A549 (cell line): ENCODE measurements at regions not wholly inside any gene's neighbourhood (a gene's known extent, or its start where the extent isn't known, plus 50 kb on each side); places are given as distances from the start of the nearest gene placed in this dataset.
"Not testable (repeated sequence)": the region's sequence is repeated elsewhere in the genome, so short reads cannot be mapped to it uniquely, and the experiment has no call there.

Source experiments
- ATAC-seq, 2 experiments: fragments of 200-7000 bp in 1 of 2; fragments of >200 bp in 1 of 2; cut with Nextera tagmentation in 1 of 2; cut with Tn5 transposase in 1 of 2; 3 replicates each; pipeline versions ENCODE4 v1.8.0 to v1.9.1; 2018 to 2020; ENCODE audit warnings: mild to moderate bottlenecking in 1 of 2, moderate library complexity in 1 of 2
- CTCF ChIA-PET: fragments of 300-600 bp; sonication (Branson Sonifier 250); formaldehyde crosslinking; extraction: SDS; loops from one replicate; lab custom pipeline; 2021; ENCODE audit warnings: antibody characterized with exemption, inconsistent platforms; lab: Yijun Ruan, JAX
- POLR2A ChIA-PET: fragments of 350-600 bp; formaldehyde crosslinking; extraction: SDS; loops from one replicate; lab custom pipeline; 2021; ENCODE audit warnings: antibody characterized with exemption, inconsistent platforms; lab: Yijun Ruan, JAX
- DNase-seq, 2 experiments: peaks; one replicate each; pipeline versions ENCODE4 v3.0.0 to v3.0.0-alpha.2; 2011 to 2016; ENCODE audit warnings: low read depth in 1 of 2, low spot score in 1 of 2
- FAIRE-seq: peaks from 2 replicates; lab custom pipeline; 2011; peaks lifted over from hg19 to GRCh38; lab: Jason Lieb, UNC
- H3K27ac ChIP-seq, 2 experiments: fragments of >200 bp; sonication (Bioruptor Twin); formaldehyde crosslinking; 3 replicates each; pipeline ENCODE4 v1.5.1; 2016 to 2017
- H3K4me1 ChIP-seq: fragments of >200 bp; sonication (Bioruptor Twin); formaldehyde crosslinking; 3 replicates; pipeline ENCODE4 v1.6.1; 2016
- H3K4me2 ChIP-seq: fragments of >200 bp; sonication (Bioruptor Twin); formaldehyde crosslinking; 3 replicates; pipeline ENCODE4 v1.6.1; 2016
- H3K4me3 ChIP-seq: fragments of >200 bp; sonication (Bioruptor Twin); formaldehyde crosslinking; 3 replicates; pipeline ENCODE4 v1.5.1; 2016
- H3K9me3 ChIP-seq: fragments of >200 bp; sonication (Bioruptor Twin); formaldehyde crosslinking; 3 replicates; pipeline ENCODE4 v1.6.1; 2016
- CTCF ChIP-seq: fragments of >200 bp; sonication (Bioruptor Twin); formaldehyde crosslinking; IDR thresholded peaks from 3 replicates; pipeline ENCODE4 v1.5.1; 2016
- POLR2A ChIP-seq: IDR thresholded peaks from 2 replicates; pipeline ENCODE4 v1.6.1; 2012; ENCODE audit warnings: mild to moderate bottlenecking, low read length
- RAD21 ChIP-seq, 2 experiments: fragments of >200 bp in 1 of 2; sonication (Bioruptor Twin) in 1 of 2; formaldehyde crosslinking in 1 of 2; IDR thresholded peaks in 1 of 2; conservative IDR thresholded peaks in 1 of 2; 2 replicates in 1 of 2; 3 replicates in 1 of 2; pipeline ENCODE4 v1.6.1; 2012 to 2018; ENCODE audit warnings: inconsistent platforms in 1 of 2
- WGBS: methylation state at CpG from one replicate; pipeline ENCODE4 v1.1.6; 2017; ENCODE audit errors: missing lambda C conversion rate; 5-methylcytosine and 5-hydroxymethylcytosine counted together

DNA sequence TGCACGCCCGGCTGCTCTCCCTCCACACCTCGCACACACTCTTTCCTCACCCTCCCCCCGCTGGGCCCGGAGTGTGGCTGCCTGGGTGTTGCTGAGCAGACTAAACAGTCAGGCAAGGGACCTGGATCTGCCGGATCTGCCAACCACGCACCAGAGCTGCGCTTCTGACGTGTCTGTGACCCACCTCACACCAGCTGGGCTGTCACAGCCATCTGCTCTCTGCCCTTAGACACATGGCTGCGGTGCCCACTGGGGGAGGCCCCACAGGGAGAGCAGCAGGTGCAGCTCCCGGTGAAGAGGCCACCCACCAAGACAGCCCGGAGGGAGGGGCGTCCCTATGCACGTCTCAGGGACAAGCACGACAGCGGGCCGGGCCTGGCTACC lies 5403.1 kb upstream of the TPTE start:
- H3K4me1 ChIP-seq, H3K9me3 ChIP-seq, ATAC-seq, H3K27ac ChIP-seq, DNase-seq, H3K4me3 ChIP-seq, FAIRE-seq, CTCF ChIA-PET, H3K4me2 ChIP-seq, POLR2A ChIA-PET: not testable (repeated sequence)
- WGBS, result no CpG with 5 or more reads among the region's 17 CpGs

DNA sequence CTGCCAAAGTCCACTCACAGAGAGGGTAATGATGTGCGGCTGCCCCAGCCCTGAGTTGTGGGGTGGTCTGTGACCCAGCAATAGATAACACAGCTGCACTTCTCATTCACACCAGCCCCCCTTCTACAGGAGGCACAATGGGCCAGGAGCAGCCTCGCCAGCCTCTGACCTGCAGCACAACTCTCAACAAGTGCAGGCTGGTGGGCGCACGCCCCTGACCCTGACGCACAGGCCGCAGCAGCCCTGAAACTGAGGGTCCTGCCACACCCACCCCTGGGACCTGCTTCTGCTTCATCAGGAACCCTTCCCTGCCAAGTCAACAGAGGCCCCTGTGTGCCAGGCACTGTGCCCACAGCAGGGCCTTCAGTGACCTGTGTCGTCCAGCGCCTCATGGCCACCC lies 5402.2 kb upstream of the TPTE start:
- DNase-seq, H3K4me1 ChIP-seq, CTCF ChIA-PET, POLR2A ChIA-PET, FAIRE-seq, H3K4me2 ChIP-seq, H3K27ac ChIP-seq, H3K4me3 ChIP-seq, H3K9me3 ChIP-seq, ATAC-seq: not testable (repeated sequence)
- no CpG with 5 or more reads among the region's 8 CpGs for WGBS

GRCh38 chr21:5121399-5121798 lies 5400.0 kb upstream of the TPTE start:
- FAIRE-seq, POLR2A ChIA-PET, H3K27ac ChIP-seq, H3K9me3 ChIP-seq, H3K4me2 ChIP-seq, DNase-seq, ATAC-seq, H3K4me3 ChIP-seq, CTCF ChIA-PET, H3K4me1 ChIP-seq: not testable (repeated sequence)
- 71% methylated on average over 5 of the region's 14 CpGs for WGBS

DNA sequence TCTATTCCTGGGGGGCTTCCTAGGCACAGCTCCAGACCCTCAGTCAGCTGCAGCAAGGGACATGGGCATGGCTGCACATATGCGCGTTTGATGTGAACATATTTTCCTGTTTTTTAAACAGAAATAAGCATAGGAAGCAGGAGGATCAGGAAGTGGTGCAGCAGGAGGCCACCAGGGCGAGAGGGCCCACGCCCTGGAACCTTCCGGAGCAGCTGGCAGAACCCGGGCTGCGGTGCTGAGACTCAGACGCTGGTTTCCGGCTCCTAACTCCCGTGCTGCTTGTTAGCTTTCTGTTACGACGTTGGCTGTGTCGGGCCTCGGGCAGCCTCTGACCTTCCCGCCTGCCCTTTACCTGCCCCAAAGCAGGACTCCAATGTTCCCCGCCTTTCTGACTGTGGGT lies 5399.5 kb upstream of the TPTE start:
- no CpG with 5 or more reads among the region's 16 CpGs for WGBS
- H3K27ac ChIP-seq, FAIRE-seq, DNase-seq, H3K9me3 ChIP-seq, POLR2A ChIA-PET, H3K4me3 ChIP-seq, H3K4me1 ChIP-seq, H3K4me2 ChIP-seq, CTCF ChIA-PET, ATAC-seq: not testable (repeated sequence)

DNA sequence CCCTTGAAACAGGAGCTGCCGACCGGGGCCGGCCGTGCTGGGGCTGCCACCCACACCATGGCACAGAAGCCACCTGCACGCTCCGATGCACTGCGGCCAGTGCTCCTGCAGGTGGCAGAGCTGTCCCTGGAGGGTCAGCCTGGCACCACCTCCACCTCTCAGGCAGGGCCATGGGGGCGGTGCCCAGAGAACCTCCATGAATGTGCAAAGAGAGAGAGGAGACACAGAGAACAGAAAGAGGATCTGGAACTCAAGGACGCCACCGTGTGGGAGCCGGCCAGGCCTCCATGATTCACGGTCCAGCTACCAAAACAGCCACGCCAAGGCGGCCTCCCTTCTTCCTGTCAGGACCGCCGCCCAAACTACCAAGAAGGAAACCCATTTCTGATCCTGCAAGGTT lies 5397.7 kb upstream of the TPTE start:
- TF ChIP-seq CTCF, result peak; percentile 24; the same call in 2 of the 3 replicates
- peak in 1 of 2 experiments; percentile 18; a peak in 1 of 5 replicates for TF ChIP-seq RAD21 (conservative IDR thresholded peaks at IDR 0.05 in 1 of 2, IDR thresholded peaks at IDR 0.05 in 1 of 2)
- FAIRE-seq, H3K4me1 ChIP-seq, H3K4me2 ChIP-seq, DNase-seq, H3K9me3 ChIP-seq, CTCF ChIA-PET, H3K27ac ChIP-seq, POLR2A ChIA-PET, H3K4me3 ChIP-seq: not testable (repeated sequence)
- 0% methylated on average over 4 of the region's 16 CpGs for WGBS
- ATAC-seq, result peak; percentile 73 to 83

DNA sequence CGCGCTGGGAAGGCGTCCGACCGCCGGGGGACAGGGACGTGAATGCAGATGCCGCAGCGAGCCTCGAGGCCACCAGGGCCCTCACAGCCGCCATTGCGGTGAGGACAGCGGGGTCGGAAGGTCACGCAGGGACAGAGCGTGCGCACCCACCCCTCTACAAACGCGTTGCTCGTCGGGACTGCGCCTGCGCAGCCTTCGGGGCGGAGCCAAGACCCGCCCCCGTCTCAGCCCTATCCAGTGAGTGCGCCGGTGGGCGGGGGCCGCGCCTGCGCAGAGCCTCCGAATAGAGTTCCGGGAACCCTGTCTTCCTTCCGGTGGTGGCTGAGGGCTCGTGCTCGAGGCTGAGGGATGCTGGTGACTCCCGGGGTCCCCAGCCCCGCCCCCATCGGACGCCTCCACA lies 5393.1 kb upstream of the TPTE start:
- H3K4me1 ChIP-seq, CTCF ChIA-PET, POLR2A ChIA-PET, H3K4me2 ChIP-seq, H3K9me3 ChIP-seq, FAIRE-seq: not testable (repeated sequence)
- peak; percentile 22 for TF ChIP-seq POLR2A
- ATAC-seq, result peak; percentile 85 to 88
- DNase-seq, result peak in 1 of 2 experiments; percentile 81
- peak overlapping the region in 1 of 2 experiments; percentile 80; a peak in 3 of 6 replicates for H3K27ac ChIP-seq
- no CpG with 5 or more reads among the region's 42 CpGs for WGBS
- peak overlapping the region; percentile 37; the same call in 1 of the 3 replicates for H3K4me3 ChIP-seq

GRCh38 chr21:5133824-5134223 lies 5387.6 kb upstream of the TPTE start:
- DNase-seq, ATAC-seq, CTCF ChIA-PET, H3K4me2 ChIP-seq, H3K9me3 ChIP-seq, POLR2A ChIA-PET, H3K4me3 ChIP-seq, H3K4me1 ChIP-seq, H3K27ac ChIP-seq, FAIRE-seq: not testable (repeated sequence)
- no CpG with 5 or more reads among the region's 19 CpGs for WGBS

- H3K4me3 ChIP-seq, H3K4me1 ChIP-seq, H3K4me2 ChIP-seq, POLR2A ChIA-PET, H3K9me3 ChIP-seq, H3K27ac ChIP-seq, ATAC-seq, FAIRE-seq, CTCF ChIA-PET, DNase-seq: not testable (repeated sequence)
- no CpG with 5 or more reads among the region's 8 CpGs for WGBS
These were observed 5385.0 kb upstream of the TPTE start for GRCh38 chr21:5136406-5136805.

- H3K4me2 ChIP-seq, H3K27ac ChIP-seq, H3K9me3 ChIP-seq, POLR2A ChIA-PET, H3K4me1 ChIP-seq, ATAC-seq, CTCF ChIA-PET, DNase-seq, H3K4me3 ChIP-seq, FAIRE-seq: not testable (repeated sequence)
- WGBS, result 100% methylated on average over 2 of the region's 18 CpGs
These were observed 5384.4 kb upstream of the TPTE start for GRCh38 chr21:5137006-5137405.

DNA sequence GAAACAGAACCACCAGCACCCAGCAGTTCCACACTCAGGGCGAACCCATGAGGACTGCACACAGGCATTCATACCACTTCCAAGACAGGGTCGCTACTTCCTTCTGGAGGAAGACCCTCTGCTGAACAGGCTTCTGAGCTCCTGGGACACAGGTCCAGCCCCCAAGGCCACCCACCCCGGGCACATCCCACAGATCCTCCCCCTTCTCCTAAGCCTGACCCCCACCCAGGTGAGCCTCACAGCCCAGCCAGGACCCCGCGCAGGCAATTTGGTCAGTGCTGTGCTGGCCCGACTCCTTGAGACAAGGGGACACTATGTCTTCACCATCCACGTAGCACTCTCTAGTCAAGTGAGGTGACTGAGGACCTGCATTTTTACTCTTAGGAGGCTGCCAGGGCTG lies 5382.7 kb upstream of the TPTE start:
- FAIRE-seq, POLR2A ChIA-PET, H3K4me1 ChIP-seq: not testable (repeated sequence)

DNA sequence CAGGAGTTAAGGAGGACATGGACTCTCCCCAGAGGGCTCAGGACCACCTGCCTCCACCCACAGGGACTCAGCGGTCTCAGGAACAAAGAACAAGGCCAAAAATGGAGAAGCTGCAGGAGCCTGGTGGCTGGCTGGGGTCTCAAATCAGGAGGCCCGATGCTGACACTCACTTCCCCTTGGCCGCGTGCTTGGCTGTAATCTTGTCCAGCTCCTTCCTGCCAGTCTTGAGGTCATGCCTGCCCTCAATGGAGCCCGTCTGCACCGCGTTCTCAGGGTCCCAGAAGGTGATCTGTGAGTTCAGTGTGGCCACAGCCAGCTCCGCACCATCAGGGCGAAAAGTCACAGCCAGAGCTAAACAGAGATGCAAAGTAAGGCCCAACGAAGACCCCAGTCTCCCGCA lies 5381.9 kb upstream of the TPTE start:
- POLR2A ChIA-PET, H3K4me3 ChIP-seq, H3K27ac ChIP-seq, FAIRE-seq, CTCF ChIA-PET, H3K9me3 ChIP-seq, H3K4me1 ChIP-seq, DNase-seq, H3K4me2 ChIP-seq, ATAC-seq: not testable (repeated sequence)
- no CpG with 5 or more reads among the region's 11 CpGs for WGBS

More for the DNA sequence above, 5382.7 kb upstream of the TPTE start:
- DNase-seq, CTCF ChIA-PET, H3K4me3 ChIP-seq, H3K9me3 ChIP-seq, H3K27ac ChIP-seq, ATAC-seq, H3K4me2 ChIP-seq: not testable (repeated sequence)
- WGBS, result 100% methylated on average over 2 of the region's 7 CpGs
